A549 (cell line): ENCODE measurements at regions not wholly inside any gene's neighbourhood (a gene's known extent, or its start where the extent isn't known, plus 50 kb on each side); places are given as distances from the start of the nearest gene placed in this dataset.

Experiments
- CTCF ChIP-seq: fragments of >200 bp; sonication (Bioruptor Twin); formaldehyde crosslinking; IDR thresholded peaks from 3 replicates; pipeline ENCODE4 v1.5.1; 2016
- KDM5A ChIP-seq: fragments of 200-600 bp; sonication (generic); IDR thresholded peaks from 2 replicates; pipeline ENCODE4 v1.6.1; 2016; ENCODE audit warnings: antibody characterized with exemption, mild to moderate bottlenecking
- MAX ChIP-seq: IDR thresholded peaks from 2 replicates; pipeline ENCODE4 v1.6.1; 2012
- MAZ ChIP-seq: fragments of 150-350 bp; IDR thresholded peaks from 2 replicates; pipeline ENCODE4 v1.6.1; 2014; ENCODE audit warnings: antibody characterized with exemption, low read depth, low read length, borderline replicate concordance
- POLR2A ChIP-seq: IDR thresholded peaks from 2 replicates; pipeline ENCODE4 v1.6.1; 2012; ENCODE audit warnings: mild to moderate bottlenecking, low read length
- POLR2AphosphoS2 ChIP-seq: conservative IDR thresholded peaks from 2 replicates; pipeline ENCODE4 v1.6.1; 2012; ENCODE audit warnings: low read length, improper control_type of control experiment, inconsistent platforms
- RAD21 ChIP-seq, 2 experiments: fragments of >200 bp in 1 of 2; sonication (Bioruptor Twin) in 1 of 2; formaldehyde crosslinking in 1 of 2; IDR thresholded peaks in 1 of 2; conservative IDR thresholded peaks in 1 of 2; 2 replicates in 1 of 2; 3 replicates in 1 of 2; pipeline ENCODE4 v1.6.1; 2012 to 2018; ENCODE audit warnings: inconsistent platforms in 1 of 2
- ZSCAN20 ChIP-seq: fragments of 250-450 bp; sonication (Bioruptor Pico); IDR thresholded peaks from 2 replicates; pipeline ENCODE4 v1.8.0; 2022; ENCODE audit warnings: mild to moderate bottlenecking, moderate library complexity

DNA sequence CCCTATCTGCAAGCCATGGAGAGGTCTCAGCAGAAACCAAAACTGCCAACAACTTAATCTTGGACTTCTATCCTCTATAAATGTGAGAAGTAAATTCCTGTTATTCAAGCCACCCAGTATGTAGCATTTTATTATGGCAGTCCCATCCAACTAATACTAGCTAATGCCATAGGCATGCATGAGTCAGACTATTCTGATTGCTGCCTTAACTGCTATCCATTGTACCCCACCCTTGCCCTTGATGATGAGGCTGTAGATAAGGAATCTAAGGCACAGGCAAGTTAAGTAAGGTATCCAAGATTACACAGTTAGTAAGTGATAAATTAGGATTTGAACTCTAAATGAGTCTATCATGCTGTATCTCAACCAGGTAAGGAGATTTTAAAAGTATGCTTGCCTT lies 223.0 kb downstream of the UBE2E3 start:
- TF ChIP-seq RAD21 (conservative IDR thresholded peaks at IDR 0.05 in 1 of 2, IDR thresholded peaks at IDR 0.05 in 1 of 2) (no peak), POLR2A (no peak), CTCF (no peak), MAZ (no peak), POLR2AphosphoS2 (no peak), MAX (no peak), KDM5A (no peak), ZSCAN20 (CRISPR knock-in tag) (no peak)
